Tibial artery (tissue), 4 donors: ENCODE measurements at regions not wholly inside any gene's neighbourhood (a gene's known extent, or its start where the extent isn't known, plus 50 kb on each side); places are given as distances from the start of the nearest gene placed in this dataset.
"Not testable (repeated sequence)": the region's sequence is repeated elsewhere in the genome, so short reads cannot be mapped to it uniquely, and the experiment has no call there.

Source experiments
- DNase-seq, 2 donors: peaks; one replicate each; pipeline ENCODE4 v3.0.0-alpha.2; 2019
- H3K27ac ChIP-seq, 2 donors: fragments of 200-600 bp; sonication (generic) in 1 of 2; 1 replicate in 1 of 2; 2 replicates in 1 of 2; pipeline ENCODE4 v1.5.1; 2018 to 2019; ENCODE audit warnings: mild to moderate bottlenecking in 1 of 2
- H3K27me3 ChIP-seq, 2 donors: fragments of 200-600 bp; sonication (generic) in 1 of 2; one replicate each; pipeline versions ENCODE4 v1.5.1 to v1.6.0; 2016 to 2019
- H3K36me3 ChIP-seq, 3 donors: fragments of 200-600 bp; sonication (generic) in 2 of 3; one replicate each; pipeline ENCODE4 v1.5.1; 2016 to 2019; ENCODE audit warnings: mild to moderate bottlenecking in 2 of 3
- H3K4me1 ChIP-seq, 4 donors: fragments of 200-600 bp; sonication (generic) in 2 of 4; 1 replicate in 3 of 4; 2 replicates in 1 of 4; pipeline ENCODE4 v1.5.1; 2016 to 2019
- H3K4me3 ChIP-seq, 2 donors: fragments of 200-600 bp; sonication (generic) in 1 of 2; 1 replicate in 1 of 2; 2 replicates in 1 of 2; pipeline ENCODE4 v1.5.1; 2018 to 2019; ENCODE audit warnings: mild to moderate bottlenecking in 2 of 2
- H3K9me3 ChIP-seq, 3 donors: fragments of 200-600 bp; sonication (generic) in 1 of 3; one replicate each; pipeline ENCODE4 v1.5.1; 2016 to 2019
- intact Hi-C: fragments of 100-400 bp; cut with DNase I; formaldehyde crosslinking; loops from one replicate; pipeline ENCODE4 v1.15.0; 2023; ENCODE audit warnings: low total_unique reads
- TF ChIP-seq, protein P1 (sequence below), 2 experiments: fragments of 200-600 bp in 1 of 2; fragments of 450-650 bp in 1 of 2; IDR thresholded peaks; one replicate each; pipeline ENCODE4 v1.5.1; 2017 to 2019; ENCODE audit warnings: antibody characterized with exemption in 2 of 2, mild to moderate bottlenecking in 1 of 2, moderate library complexity in 1 of 2

DNA sequence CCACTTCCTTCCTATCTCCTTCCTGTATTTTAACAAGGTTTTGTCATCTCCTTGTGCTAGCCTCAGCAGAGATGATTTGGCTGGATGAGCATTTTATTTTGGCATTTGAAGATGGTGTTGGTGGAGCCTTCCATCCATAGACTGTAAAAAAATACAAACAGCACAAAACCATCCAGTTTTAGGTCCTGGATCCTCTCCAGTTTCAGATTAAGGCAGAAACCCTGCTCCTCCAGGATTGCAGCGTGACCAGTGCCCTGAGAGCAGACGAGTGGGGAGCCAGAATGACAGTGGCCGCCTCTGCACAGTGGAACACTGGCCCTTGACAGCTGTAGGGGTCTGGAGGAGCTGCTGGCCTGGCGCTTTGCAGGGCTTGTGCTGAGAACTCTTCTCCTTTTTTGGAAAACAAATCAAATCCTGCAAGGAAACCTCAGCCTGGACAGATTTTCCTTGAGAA, 72.2 kb upstream of the GADD45A start:
- intact Hi-C loops = no loop called here
- H3K27me3 ChIP-seq = no peaks in the 10 kb centered on the region

DNA sequence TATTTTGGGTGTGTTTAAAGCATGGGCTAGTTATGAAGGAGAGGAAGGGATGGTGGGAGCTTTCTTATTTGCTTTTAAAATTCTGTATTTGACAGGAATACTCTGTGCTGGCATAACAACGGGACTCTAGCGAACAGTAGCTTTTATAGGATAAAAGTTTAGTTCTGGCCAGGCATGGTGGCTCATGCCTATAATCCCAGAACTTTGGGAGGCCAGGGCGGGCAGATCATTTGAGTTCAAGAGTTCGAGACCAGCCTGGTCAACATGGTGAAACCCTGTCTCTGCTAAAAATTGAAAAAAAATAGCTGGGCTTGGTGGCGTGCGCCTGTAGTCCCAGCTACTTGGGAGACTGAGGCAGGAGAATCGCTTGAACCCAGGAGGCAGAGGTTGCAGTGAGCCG, 71.5 kb upstream of the GADD45A start:
- H3K4me3 ChIP-seq, DNase-seq, H3K9me3 ChIP-seq, H3K36me3 ChIP-seq, H3K27me3 ChIP-seq, intact Hi-C loops: not testable (repeated sequence)
- H3K4me1 ChIP-seq = peaks cover 0 to 28% (median 17%) of the 10 kb centered on the region in 4 donors
- H3K27ac ChIP-seq = peak overlapping the region; percentile 51 to 58

More for the DNA sequence above, 72.2 kb upstream of the GADD45A start:
- Histone ChIP-seq H3K9me3 (no peaks in the 10 kb centered on the region), H3K27ac (peak overlapping the region; percentile 51 to 58), H3K4me1 (peaks cover 0 to 21% (median 11%) of the 10 kb centered on the region in 4 donors), H3K4me3 (no peak overlapping the region), H3K36me3 (no peaks in the 10 kb centered on the region)
- TF ChIP-seq, protein P1, sequence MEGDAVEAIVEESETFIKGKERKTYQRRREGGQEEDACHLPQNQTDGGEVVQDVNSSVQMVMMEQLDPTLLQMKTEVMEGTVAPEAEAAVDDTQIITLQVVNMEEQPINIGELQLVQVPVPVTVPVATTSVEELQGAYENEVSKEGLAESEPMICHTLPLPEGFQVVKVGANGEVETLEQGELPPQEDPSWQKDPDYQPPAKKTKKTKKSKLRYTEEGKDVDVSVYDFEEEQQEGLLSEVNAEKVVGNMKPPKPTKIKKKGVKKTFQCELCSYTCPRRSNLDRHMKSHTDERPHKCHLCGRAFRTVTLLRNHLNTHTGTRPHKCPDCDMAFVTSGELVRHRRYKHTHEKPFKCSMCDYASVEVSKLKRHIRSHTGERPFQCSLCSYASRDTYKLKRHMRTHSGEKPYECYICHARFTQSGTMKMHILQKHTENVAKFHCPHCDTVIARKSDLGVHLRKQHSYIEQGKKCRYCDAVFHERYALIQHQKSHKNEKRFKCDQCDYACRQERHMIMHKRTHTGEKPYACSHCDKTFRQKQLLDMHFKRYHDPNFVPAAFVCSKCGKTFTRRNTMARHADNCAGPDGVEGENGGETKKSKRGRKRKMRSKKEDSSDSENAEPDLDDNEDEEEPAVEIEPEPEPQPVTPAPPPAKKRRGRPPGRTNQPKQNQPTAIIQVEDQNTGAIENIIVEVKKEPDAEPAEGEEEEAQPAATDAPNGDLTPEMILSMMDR (IDR thresholded peaks at IDR 0.05) = no peak
- no peak for DNase-seq

DNA sequence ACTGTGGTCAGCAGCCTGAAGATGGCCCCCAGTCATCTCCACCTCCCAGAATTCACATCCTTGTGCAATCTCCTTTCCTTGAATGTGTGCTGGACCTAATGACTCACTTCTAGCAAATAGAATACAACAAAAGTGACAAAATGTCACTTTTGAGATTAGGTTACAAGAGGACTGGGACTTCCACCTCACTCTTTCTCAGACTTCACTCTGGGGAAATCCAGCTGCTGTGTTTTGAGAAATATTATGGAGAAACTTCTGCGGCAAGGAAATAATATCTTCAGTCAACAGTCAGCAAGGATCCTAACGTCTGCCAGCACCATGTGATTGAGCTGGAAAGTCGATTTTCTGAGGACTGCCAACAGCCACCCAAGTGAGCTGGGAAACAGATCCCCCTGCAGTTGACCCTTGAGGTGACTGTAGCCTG, 70.5 kb upstream of the GADD45A start:
- Histone ChIP-seq H3K36me3 (no peaks in the 10 kb centered on the region), H3K27ac (peak overlapping the region in 1 of 2 donors; percentile 21), H3K9me3 (no peaks in the 10 kb centered on the region), H3K27me3 (no peaks in the 10 kb centered on the region), H3K4me1 (peaks cover 0 to 36% (median 25%) of the 10 kb centered on the region in 4 donors), H3K4me3 (no peak overlapping the region)
- intact Hi-C loops = no loop called here
- TF ChIP-seq, protein P1 (IDR thresholded peaks at IDR 0.05) = no peak
- DNase-seq = peak in 1 of 2 donors; percentile 47

DNA sequence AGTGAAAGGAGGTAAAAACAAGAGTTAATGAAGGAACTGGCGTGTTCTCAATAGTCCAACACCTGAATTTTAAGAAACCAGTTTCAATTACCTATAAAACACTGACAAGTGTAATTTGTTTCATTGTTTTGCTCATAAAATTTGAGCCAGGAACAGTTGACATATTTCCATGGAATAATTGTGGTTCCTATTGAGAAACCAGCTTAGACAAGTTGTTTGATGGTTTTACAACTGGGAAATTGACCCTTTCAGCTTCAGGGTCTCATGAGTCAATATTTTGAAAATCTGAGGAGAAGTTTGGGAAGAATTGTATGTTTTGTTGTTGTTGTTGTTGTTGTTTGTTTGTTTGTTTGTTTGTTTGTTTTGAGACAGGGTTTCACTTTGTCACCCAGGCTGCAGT, 69.1 kb upstream of the GADD45A start:
- intact Hi-C loops = no loop called here
- Histone ChIP-seq H3K4me1 (peaks cover 0 to 40% (median 29%) of the 10 kb centered on the region in 4 donors), H3K27ac (peak overlapping the region in 1 of 2 donors; percentile 9), H3K9me3 (no peaks in the 10 kb centered on the region), H3K4me3 (no peak overlapping the region), H3K27me3 (no peaks in the 10 kb centered on the region), H3K36me3 (no peaks in the 10 kb centered on the region)
- no peak for DNase-seq
- TF ChIP-seq, protein P1 (IDR thresholded peaks at IDR 0.05) = no peak

DNA sequence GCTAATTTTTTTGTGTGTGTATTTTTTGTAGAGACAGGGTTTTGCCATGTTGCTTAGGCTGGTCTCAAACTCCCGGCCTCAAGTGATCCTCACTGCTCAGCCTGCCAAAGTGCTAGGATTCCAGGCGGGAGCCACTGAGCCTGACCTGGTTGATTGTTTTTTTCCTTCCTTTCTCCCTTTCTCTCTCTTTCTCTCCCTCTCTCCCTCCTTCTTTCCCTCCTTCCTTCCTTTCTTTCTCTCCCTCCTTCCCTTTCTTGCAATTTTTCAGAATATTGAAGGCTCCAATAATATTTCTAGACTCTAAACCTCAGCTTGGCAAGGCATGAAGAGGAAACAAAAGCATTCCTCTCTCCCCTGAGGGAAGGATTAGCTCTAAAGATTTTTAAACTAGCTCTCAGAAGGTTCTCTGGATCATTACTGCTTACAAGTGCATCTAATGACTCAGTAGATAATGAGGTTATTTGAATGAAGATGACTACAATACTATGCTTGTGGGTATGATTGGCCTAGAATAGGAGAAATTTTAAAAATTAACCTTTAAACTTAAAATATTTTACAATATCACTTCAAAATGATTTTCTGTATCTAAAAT, 68.5 kb upstream of the GADD45A start:
- H3K27me3 ChIP-seq = no peaks in the 10 kb centered on the region
- no peaks in the 10 kb centered on the region for H3K9me3 ChIP-seq
- H3K4me1 ChIP-seq = peaks cover 0 to 40% (median 29%) of the 10 kb centered on the region in 4 donors
- no peak for DNase-seq
- H3K4me3 ChIP-seq = no peak overlapping the region
- TF ChIP-seq, protein P1 (IDR thresholded peaks at IDR 0.05) = no peak
- intact Hi-C loops = no loop called here
- H3K27ac ChIP-seq = peak overlapping the region; percentile 9 to 31
- no peaks in the 10 kb centered on the region for H3K36me3 ChIP-seq

DNA sequence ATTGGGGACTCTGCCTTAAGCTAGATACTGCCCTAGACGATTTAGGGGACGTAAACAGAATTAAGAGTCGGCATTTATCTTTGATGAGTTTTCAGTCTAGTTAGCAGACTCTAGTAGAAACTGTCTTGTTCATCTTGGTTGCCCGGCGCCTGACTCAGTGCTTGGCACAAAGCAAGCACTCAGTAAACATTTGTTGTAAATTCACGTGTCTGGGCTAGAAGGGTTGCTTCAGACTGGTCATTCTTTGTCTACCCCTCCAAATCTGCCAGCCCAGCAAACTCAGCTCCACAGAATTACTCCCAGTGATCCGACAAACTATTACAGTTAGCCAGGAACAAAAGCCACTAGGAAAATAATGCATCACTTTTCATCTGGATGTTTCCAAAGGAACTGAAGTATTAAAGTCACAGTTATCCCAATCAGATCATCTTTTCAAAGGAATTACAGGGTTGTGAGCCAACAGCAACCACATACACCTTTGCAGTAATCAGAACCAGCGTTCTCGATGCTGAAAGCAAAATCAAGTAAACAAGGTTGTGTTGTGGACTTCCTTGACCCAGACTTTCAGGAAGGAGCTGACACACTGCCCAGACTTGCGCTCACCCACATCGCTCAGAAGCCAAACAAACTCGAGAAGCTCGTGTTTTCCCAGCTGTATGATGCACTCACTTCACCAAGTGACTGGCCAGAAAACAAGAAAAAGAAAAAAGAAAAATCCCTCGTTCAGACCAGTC, 66.5 kb upstream of the GADD45A start:
- Histone ChIP-seq H3K27me3 (no peaks in the 10 kb centered on the region), H3K27ac (peak overlapping the region; percentile 80 to 87), H3K4me1 (peaks cover 0 to 29% (median 20%) of the 10 kb centered on the region in 4 donors), H3K4me3 (peak overlapping the region; percentile 4 to 25), H3K36me3 (no peaks in the 10 kb centered on the region), H3K9me3 (no peaks in the 10 kb centered on the region)
- TF ChIP-seq, protein P1 (IDR thresholded peaks at IDR 0.05) = no peak
- peak; percentile 79 to 87 for DNase-seq
- intact Hi-C loops = no loop called here
